ENCODE measurements at regions not wholly inside any gene's neighbourhood (a gene's known extent, or its start where the extent isn't known, plus 50 kb on each side); places are given as distances from the start of the nearest gene placed in this dataset.

GRCh38 chr2:71944806-71945602, 202.7 kb downstream of the CYP26B1 start:
- no peak for TF ChIP-seq POLR2A (IDR thresholded peaks at IDR 0.05; ENCODE audit: low read length)
- TF ChIP-seq GATA1 (IDR thresholded peaks at IDR 0.05; ENCODE audit: low read depth, low read length), result no peak
